HG03342 (cell line): ENCODE measurements at regions not wholly inside any gene's neighbourhood (a gene's known extent, or its start where the extent isn't known, plus 50 kb on each side); places are given as distances from the start of the nearest gene placed in this dataset.

Experiments used
- ATAC-seq: cut with Tn5 transposase; IDR thresholded peaks from one replicate; pipeline ENCODE4 v1.9.1; 2021; ENCODE audit warnings: mild to moderate bottlenecking, moderate library complexity; ENCODE audit not compliant: unreplicated experiment

DNA sequence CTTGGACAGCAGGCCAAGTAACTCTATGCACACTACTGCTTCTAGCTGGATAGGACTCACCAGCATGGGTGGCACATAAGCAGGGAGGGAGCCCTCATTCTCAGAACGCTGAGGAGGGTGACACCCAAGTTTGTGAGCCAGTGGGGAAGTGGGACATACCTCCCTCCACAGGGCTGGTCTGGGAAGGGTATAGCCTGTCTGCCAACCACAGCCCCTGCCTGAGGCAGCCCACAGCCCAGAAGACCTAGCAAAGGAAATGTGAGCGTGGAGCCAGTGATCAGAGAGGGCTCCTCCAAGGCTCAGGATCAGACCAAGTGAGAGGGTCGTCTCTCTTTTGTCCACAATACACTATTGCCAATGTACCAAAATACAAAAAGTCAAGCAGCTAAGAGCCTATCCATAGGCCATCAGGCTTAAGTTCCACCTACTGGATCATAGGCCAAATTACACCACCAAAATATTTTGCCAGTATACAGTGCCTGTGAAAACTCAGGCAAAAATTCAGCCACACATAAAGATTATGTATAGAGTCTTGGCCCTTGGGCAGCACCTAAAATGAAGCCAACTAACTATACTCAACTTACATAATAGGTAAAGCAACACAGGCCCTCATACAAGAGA, 1203.1 kb downstream of the PCDH18 start:
- no peak for ATAC-seq

DNA sequence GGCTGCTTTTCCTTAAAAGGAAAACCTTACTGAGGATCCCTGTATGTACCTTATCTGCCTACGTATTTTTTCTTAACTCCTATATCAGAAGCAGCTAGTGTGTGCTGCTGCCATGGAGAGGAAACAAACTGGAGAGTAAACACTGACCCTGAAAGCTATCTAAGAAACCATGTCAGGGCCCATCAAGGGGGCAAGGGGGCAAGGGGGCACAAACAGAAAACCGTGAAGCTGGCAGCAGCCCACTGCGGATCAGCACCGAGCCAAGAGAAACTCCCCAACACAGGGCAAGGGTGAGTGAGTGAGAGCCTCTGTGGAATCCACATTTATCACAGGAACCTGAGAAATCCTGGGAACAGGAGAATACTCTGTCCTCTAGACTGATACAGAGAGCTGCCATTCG, 1204.2 kb downstream of the PCDH18 start:
- ATAC-seq = no peak

DNA sequence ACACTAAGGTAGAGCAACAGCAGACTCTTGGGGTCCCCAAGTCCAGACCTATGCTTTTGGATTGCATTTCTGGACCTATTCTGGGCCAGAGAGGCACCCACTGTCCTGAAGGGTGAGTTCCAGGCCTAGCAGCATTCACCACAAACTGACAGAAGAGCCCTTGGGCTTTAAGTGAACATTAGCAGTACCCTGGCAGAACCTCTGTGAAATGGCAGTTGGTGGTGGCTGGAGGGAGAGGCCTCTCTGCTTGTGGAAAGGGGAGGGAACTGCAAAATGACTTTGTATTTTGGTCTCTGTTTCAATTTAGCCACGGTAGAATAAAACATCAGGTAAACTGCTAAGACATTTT, 1211.9 kb downstream of the PCDH18 start:
- no peak for ATAC-seq

DNA sequence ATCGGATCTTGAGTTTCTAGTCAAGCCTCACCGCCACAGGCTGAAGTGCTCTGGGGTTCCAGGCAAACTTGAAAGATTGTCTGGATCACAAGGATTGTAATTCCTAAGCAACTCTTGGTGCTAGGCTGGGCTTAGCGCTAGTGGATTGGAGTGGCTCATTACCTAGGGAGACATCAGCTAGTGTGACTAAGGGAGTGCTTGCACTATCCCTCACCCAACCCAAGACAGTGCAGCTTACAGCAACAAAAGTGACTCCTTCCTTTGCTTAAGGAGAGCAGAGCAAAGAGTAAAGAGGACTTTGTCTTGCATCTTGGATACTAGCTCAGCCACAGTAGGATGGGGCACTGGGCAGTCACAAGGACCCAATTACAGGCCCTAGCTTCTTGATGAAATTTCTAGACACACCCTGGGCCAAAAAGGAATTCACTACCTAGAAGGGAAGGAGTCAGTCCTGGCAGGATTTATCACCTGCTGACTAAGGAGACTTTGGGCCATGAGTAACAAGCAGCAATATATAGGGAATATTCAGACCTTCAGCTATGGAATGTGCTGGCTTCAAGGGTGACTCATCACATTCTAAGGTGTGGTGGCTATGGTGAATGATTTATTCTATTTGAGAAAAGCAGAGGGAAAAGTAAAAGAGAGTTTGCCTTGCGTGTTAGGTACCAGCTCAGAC, 1212.4 kb downstream of the PCDH18 start:
- ATAC-seq = no peak

DNA sequence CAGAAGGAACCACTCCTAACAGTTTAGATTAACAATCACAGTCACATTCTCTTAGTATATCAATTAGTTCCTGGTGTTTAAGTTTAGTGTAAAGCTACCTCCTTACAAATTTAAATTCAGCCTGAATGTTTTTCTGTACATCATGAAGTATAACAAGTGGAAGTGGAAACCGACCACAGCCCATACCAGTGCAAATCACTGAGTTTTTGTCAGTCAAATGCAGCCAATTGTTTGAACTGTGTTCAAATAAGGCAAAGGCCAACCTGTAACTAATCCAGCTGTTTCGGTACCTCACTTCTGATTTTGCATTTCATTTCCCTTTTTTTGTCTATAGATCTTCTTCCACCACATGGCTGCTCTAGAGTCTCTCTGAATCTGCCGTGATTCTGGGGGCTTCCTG, 1215.3 kb downstream of the PCDH18 start:
- ATAC-seq = no peak

DNA sequence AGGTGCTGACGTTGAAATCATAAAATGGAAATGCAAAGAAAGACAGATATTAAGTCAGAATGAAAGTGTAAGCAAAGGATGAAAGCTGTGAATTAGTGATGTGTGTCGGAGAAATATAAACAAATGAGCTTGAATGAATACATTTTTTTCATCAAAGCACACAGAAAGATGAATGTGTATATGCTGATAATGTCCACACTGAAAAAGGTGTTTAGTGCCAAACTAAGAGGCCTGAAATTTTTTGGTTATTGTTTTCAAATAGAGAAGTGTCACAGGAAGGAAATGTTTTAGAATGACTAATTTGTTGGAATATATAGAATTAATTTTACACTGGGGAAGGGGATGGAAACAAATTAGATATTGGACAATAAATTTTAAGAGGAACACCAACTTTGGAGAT, 1217.6 kb downstream of the PCDH18 start:
- ATAC-seq = no peak

DNA sequence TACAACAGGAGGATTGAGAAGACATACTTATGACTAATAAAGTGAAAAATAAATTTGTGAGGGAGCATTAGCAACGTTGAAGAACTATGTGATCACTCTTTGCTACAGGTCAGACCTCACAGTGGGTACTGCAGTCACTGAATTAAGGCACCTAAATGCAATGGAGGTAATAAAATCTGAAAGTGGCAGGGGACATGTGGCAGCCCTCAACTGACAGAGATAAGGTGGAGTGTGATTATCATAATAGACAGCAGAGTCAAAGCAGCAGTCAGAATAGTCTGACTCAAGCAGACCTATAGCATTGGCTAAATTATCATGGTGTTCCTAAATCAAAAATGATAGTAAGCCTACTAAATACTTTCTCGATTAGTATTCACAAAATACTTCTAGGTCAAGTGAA, 1220.5 kb downstream of the PCDH18 start:
- no peak for ATAC-seq

DNA sequence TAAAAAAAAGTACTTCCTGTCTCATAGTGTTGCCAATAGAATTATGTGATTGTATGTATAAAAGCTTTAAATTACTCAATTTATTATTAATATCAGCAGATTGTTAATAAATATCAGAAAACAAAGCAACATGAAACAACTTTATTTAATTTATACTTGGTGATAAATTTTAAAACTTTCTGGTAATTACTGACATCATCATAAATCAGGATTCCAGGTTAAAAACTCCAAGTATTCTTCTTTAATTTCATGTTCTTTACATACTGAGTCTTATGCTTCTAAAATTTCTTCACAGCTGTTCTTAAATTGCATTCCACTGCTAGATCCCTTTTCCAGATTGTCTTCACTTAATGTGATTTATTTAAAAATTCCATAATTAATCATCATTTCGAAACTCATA, 1224.5 kb downstream of the PCDH18 start:
- no peak for ATAC-seq

DNA sequence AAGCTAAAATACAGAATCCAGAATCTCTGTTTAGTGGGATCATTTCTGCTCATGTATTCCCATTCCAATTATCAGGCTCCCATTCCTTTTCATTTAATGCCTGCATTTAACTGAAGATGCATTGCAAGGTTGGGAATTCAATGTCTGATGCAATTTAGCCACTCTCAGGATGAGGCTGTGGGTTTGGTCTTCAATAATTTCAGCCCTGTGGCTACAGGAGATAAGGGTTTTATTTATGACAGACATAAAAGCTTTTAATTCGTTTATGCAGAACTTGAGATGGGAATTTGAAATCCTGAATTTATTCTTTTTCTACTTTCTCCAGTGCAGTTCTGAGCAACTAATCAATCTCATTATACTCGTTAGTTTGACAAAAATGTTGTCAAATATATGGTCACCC, 1225.9 kb downstream of the PCDH18 start:
- ATAC-seq = no peak

DNA sequence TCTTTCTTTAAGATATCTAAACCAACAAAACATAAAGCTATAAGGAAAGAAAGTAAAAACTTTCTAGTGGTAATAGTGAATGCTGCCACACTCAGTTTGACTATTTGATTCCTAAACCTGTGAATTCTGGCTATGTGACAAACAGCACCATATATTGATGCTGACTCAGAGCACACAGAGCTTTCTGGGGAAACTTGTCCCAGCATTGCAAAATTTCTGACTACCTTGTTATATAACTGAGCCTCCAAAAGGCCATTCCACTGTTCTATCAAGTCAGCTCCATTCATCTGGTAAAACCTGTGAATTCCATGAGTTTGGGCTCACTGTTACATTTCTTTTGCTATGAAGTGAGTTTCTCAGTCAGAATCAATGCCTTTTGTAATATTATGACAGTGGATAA, 1229.7 kb downstream of the PCDH18 start:
- no peak for ATAC-seq

DNA sequence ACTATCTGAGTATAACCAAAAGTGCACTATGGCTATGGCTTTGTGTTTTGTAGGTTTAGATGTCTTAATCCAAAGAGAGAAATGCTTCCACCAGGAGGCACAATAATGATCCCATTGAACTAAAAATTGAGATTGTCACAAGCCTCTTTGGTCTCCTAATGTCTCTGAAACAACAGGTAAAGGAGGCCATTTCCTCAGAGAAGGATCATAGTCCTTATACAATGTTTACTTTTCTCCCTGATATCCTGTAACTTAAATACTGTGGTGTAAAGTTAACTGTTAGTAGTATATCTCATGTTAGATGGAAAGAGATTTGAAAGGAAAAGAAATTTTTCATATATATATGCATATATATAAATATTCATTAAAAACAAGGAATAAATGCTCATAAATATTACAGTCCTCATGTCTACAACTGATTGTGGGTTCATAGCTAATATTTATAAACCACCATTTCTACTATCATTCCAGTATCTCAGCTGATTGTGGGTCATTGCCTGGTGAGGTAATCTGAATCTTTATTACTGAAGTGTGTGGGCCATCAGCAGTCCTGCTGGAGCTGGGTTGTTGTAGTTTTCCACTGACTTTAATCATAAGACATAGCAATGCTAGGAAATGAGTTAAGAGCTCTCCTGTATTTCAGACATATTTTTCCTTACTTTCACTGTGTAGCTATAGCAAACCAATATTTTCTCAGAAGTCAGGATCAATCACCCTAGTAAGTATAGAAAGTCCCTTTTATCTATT, 1230.4 kb downstream of the PCDH18 start:
- ATAC-seq = no peak

DNA sequence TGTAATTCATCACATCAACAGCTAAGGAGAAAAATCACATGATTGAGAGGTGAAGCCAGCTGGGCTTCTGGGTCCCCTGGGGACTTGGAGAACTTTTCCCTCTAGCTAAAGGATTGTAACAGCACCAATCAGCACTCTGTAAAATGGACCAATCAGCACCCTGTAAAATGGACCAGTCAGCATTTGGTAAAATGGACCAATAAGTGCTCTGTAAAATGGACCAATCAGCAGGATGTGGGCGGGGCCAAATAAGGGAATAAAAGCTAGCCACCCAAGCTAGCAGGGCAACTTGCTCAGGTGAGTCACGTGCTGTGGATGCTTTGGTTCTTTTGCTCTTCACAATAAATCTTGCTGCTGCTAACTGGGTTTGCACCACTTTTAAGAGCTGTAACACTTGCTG, 1248.3 kb downstream of the PCDH18 start:
- no peak for ATAC-seq

DNA sequence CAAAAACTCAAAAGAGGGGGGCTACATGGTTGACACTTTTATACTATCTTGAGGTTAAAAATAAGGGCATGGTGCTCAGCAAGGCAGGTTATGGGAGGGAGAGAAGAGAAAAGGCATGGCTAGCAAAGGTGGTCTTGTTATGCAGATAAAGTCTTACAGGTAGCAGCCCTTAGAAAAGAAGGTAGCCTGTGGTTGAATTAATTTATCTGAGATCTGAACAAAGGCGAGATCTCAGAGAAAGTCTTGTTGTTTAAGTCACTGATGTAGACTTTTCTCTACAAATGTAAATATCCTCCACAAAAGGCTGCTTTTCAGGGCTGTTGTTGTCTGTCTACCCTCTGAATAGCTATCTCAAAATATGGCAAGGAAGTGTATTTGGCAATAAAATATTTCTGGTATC, 1250.4 kb downstream of the PCDH18 start:
- no peak for ATAC-seq

DNA sequence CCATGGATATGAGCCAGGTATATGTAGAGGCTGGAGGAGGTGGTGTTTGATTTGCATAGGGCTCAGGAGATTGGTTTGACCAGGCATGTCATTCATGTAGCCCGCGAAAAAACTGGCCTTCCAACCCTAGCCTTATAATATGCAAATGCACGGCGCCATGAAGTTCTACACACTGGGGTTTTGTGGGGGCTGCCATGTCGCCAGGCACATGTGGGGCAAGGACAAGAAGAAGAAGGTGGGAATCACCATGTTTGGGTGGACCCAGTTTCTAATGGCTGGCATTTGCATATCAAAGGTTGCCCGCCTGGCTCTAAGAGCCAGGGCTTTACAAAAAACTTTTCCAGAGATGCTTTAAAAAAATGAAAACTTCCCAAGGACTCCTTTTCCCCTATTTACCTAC, 1251.0 kb downstream of the PCDH18 start:
- ATAC-seq = no peak

DNA sequence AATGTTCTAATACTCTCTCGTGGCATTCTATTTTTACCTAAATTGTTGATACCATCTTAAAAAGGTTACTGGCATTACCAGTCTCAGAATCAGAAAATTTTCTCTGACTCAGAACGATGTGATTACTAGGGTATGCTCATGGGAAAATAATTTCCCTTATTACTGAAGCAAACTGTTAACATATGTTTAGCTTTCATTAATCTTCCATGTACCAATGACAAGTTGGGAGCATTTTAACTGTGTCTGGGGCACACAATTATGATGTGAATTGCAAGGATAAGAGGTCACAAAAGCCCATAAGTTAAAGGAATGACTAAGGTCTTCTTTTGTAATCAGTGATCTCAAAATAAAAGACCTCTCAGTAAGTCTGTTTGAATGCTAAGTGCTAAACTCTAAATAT, 1254.6 kb downstream of the PCDH18 start:
- ATAC-seq = no peak

DNA sequence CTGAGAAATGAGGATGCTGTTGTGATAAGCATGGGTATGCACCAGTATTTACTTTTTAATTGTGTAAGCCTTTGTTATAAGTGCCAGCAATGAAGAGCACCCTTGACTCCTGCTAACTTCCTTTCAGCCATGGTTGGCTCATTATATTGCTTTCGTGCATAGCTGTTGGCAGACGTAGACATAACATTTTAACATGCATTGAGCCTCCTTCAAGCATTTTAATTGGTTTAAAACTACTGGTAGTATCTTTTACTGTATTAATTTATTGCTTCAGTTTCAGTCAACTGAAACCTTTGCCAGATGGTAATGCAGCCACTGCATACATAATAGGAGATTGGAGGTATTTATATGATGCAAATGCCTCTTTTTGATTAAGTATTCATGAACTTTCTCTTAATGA, 1285.4 kb downstream of the PCDH18 start:
- ATAC-seq = no peak

DNA sequence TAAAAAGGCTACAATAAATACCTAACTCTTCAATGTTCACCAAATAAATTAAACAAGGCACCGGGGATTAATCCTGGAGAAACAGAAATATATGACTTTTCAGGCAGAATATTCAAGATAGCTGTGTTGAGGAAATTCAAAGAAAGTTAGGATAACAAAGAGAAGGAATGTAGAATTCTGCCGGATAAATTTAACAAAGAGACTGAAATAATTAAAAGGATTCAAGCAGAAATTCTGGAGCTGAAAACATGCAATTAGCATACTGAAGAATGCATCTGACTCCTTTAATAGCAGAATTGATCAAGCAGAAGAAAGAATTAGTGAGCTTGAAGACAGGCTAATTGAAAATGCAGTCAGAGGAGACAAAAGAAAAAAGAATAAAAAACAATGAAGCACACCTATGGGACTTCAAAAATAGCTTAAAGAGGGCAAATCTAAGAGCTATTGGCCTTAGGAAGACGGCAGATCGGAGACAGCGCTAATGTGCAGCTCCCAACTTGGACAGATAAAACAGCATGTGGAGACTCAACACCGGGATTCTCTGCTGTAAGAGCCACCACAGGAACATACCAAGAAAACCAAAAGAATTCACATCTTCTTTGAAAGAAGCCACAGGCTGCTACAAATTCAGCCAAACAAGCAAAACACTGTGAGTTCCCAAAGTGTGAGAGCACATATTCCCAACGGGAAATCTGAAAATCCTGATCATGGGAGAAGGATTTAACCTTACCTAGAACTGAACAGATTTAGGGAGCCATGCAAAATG, 1290.9 kb downstream of the PCDH18 start:
- ATAC-seq = no peak

DNA sequence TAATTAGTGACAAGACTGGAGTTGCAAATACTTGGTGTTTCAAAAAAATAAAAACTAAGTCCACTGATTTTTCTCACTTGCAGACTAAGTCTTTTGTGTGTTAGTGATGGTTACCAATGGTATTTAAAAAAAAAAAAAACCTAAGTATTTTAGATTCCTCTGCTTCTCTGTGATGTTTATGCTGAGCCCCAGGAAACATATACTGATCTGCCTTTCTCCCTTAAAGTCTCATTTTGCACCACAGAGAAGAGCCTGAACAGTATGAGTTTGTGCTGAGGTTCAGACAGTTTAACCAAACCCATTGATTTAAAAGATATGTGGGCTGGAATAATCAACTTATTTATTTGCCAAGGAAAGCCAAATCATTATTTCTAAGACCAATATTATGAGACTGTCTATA, 1305.0 kb downstream of the PCDH18 start:
- ATAC-seq = no peak

DNA sequence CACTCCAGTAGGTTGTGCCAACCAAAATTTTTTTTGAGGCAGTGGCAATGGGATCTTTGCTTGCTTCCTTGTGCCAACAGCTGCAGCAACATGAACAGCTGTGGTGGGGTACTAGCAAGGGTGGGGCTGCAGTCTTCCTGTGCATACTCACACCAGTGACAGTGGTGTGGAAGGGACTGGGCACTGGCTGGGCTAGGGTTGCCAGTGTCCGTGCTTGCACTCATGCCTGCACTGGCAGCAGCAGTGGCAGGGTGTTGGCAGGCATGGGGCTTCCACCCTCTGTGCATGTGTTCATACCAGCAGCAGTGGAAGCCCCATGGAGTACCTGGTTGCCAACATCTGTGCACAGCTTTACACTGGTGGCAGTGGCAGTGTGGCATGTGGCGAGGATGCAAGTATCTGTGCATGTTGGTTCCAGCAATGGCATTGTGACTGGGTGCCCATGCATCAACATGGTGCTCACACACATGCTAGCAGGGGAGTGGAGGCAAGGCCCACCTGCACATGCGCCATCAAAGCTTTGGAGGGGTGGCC, 1312.6 kb downstream of the PCDH18 start:
- no peak for ATAC-seq

DNA sequence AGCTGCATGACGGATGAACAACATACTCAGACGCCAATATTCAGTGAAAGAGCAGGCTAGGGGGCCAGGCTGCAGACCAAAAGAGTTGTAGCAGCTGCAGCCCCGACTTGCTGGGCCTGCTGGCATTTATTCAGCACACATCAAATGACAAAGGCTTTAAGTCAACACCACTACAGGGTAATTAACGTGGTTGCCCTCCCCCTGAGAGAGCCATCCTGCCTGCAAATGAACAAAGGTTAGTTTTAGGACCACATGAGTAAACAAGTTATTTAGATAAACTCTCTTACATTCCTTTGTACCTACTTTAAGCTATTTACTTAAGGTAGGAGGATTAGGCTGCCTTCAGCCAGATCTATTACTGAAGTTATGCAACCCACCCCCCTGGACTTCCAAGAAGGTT, 1329.1 kb downstream of the PCDH18 start:
- ATAC-seq = no peak

DNA sequence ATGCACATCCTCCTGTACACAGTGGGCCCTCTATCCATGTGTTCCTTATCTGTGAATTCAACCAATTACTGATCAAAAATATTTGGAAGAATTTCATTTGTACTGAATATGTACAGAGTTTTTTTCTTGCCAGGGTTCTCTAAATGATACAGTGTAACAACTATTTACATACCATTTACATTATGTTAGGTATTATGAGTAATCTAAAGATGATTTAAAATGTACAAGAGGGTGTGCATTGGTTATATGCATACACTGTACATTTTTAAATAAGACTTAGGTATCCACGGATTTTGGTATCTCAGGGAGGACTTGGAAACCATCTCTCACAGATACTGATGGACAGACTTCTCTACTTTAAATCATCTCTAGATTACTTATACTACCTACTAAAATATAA, 1333.9 kb downstream of the PCDH18 start:
- ATAC-seq = no peak
